MG63 (cell line): ENCODE measurements at regions not wholly inside any gene's neighbourhood (a gene's known extent, or its start where the extent isn't known, plus 50 kb on each side); places are given as distances from the start of the nearest gene placed in this dataset.

Experiments used
- DNase-seq: peaks from one replicate; pipeline ENCODE4 v3.0.0-alpha.2; 2020
- H3K27me3 ChIP-seq: fragments of 250-450 bp; sonication (Bioruptor Pico); 2 replicates; pipeline ENCODE4 v1.5.1; 2020; ENCODE audit warnings: mild to moderate bottlenecking, moderate library complexity
- H3K36me3 ChIP-seq: fragments of 250-450 bp; sonication (Bioruptor Pico); 2 replicates; pipeline ENCODE4 v1.5.1; 2020; ENCODE audit warnings: mild to moderate bottlenecking, moderate library complexity
- H3K4me3 ChIP-seq: fragments of 250-450 bp; sonication (Bioruptor Pico); 2 replicates; pipeline ENCODE4 v1.5.1; 2020; ENCODE audit warnings: mild to moderate bottlenecking, moderate library complexity
- H3K9me3 ChIP-seq: fragments of 250-450 bp; sonication (Bioruptor Pico); 2 replicates; pipeline ENCODE4 v1.5.1; 2020; ENCODE audit warnings: mild to moderate bottlenecking, moderate library complexity

DNA sequence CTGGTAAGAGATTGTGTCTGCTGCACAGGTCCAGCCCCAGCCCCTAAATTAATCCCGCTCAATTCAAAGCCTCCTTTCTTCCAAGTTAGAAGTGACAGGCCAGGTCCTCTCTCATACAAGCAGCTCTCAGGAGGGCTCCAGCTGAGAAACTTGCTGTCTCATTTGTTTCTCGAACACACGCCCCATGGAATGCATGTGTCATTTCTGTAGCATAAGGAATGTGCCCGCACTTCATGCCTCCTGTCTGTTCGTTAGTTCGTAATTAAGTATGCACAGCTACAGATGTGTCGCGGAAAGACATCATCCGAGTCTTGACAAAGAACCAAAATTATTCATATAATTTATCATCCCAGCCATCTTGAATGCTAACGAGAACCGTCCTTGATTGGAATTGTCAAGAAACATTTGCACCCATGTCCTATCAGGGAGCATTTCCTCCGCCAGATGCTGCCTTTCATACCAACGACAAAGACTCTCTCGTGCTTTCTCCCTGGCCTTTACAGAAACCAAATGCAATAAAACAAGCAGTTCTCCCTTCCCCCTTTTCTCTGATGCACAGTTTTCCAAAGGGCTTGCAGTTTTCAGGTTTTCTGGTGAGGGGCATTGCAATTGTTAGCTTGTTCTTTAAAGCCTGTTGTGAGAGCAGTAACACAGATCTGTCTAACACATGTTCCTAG is 133.5 kb downstream of the UQCRFS1 start:
- peaks cover 17% of the 10 kb centered on the region for H3K27me3 ChIP-seq
- H3K36me3 ChIP-seq: no peaks in the 10 kb centered on the region
- no peak overlapping the region for H3K4me3 ChIP-seq
- H3K9me3 ChIP-seq: no peaks in the 10 kb centered on the region
- no peak for DNase-seq

GRCh38 chr19:29076963-29077362 is 136.0 kb downstream of the UQCRFS1 start:
- DNase-seq: no peak
- no peaks in the 10 kb centered on the region for H3K36me3 ChIP-seq
- H3K9me3 ChIP-seq: no peaks in the 10 kb centered on the region

GRCh38 chr19:29076161-29076560 is 136.8 kb downstream of the UQCRFS1 start:
- Histone ChIP-seq H3K27me3 (peaks cover 8% of the 10 kb centered on the region), H3K9me3 (no peaks in the 10 kb centered on the region), H3K36me3 (no peaks in the 10 kb centered on the region), H3K4me3 (no peak overlapping the region)
- no peak for DNase-seq

More at GRCh38 chr19:29076963-29077362, 136.0 kb downstream of the UQCRFS1 start:
- H3K4me3 ChIP-seq: no peak overlapping the region
- H3K27me3 ChIP-seq: peaks cover 8% of the 10 kb centered on the region

GRCh38 chr19:29075149-29075548 is 137.8 kb downstream of the UQCRFS1 start:
- Histone ChIP-seq H3K36me3 (no peaks in the 10 kb centered on the region), H3K4me3 (no peak overlapping the region), H3K9me3 (no peaks in the 10 kb centered on the region), H3K27me3 (peaks cover 6% of the 10 kb centered on the region)
- no peak for DNase-seq

DNA sequence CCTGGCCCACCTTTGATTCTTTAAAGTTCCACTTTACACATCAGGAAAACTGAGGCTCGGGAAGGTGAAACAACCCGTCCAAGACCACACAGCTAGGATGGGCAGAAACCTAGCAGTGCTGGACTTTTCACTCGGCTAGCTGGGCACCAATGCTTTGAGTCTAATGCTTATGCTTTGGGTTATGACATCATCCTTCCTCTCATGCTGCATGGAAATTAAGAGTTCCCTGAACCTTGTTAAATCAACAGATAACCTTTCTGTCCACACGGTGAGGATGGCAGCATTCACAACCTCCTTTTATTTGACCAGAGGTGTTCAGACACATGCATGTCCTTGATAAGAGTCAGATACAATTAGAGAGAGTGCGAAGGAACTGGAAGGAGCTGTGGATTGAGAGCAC is 138.4 kb downstream of the UQCRFS1 start:
- Histone ChIP-seq H3K9me3 (no peaks in the 10 kb centered on the region), H3K36me3 (no peaks in the 10 kb centered on the region), H3K4me3 (no peak overlapping the region), H3K27me3 (peaks cover 3% of the 10 kb centered on the region; the same call in 1 of the 2 replicates)
- DNase-seq: no peak

- Histone ChIP-seq H3K4me3 (no peak overlapping the region), H3K9me3 (no peaks in the 10 kb centered on the region), H3K27me3 (0 out of 2 replicates have a peak, but pooled peaks cover 3% of the 10 kb centered on the region), H3K36me3 (no peaks in the 10 kb centered on the region)
- no peak for DNase-seq
Observed at GRCh38 chr19:29067831-29068230, 145.1 kb downstream of the UQCRFS1 start.

GRCh38 chr19:29062475-29063435 is 150.2 kb downstream of the UQCRFS1 start:
- H3K4me3 ChIP-seq: no peak overlapping the region
- DNase-seq: no peak
- no peaks in the 10 kb centered on the region for H3K36me3 ChIP-seq
- H3K27me3 ChIP-seq: no peaks in the 10 kb centered on the region
- no peaks in the 10 kb centered on the region for H3K9me3 ChIP-seq

DNA sequence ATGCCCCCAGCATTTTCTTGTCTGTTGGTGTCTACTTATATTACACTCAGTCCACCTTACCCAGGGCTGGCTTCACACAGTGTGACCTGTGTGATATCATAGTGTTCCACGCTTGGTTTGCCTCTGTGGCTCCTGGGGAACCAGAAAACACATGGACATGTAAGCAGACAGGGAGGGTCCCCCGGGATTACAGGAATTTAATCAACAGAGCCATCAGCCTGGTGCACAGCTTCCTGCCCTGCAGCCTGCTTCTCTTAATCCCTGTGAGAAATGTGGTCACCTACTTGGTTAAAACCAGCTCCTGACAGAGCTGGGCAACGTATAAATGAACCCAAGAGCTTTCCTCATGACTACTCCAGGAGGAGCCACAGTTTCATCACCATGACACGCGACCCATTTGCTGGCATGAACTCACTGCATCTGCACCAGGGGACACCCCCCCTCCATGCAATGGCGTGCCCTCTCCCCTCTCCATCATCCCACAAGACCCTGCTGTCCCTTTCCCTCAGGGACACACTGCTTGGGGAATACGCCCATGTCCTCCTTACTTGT is 152.1 kb downstream of the UQCRFS1 start:
- Histone ChIP-seq H3K4me3 (no peak overlapping the region), H3K36me3 (no peaks in the 10 kb centered on the region), H3K9me3 (no peaks in the 10 kb centered on the region), H3K27me3 (no peaks in the 10 kb centered on the region)
- no peak for DNase-seq

DNA sequence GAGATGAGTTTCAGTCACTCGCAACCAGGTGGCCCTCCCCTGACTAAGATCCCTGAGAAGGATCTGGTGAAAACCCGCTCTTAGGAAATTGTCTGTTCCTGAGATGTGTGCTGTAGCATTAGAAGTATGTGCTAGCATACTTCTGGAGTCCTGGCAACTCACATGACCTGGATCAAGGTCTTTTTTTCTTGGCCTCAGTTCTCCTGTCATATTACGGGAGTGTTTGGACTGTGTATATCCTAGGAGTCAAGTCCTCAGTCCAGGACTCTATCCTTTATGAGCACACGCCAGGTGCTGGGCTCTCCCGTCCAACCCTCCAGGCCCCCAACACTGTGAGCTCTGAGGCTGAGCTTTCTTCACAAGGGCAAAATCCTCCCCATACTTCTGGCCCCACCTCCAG is 156.4 kb downstream of the UQCRFS1 start:
- no peaks in the 10 kb centered on the region for H3K27me3 ChIP-seq
- no peaks in the 10 kb centered on the region for H3K36me3 ChIP-seq
- no peak overlapping the region for H3K4me3 ChIP-seq
- no peak for DNase-seq
- no peaks in the 10 kb centered on the region for H3K9me3 ChIP-seq

DNA sequence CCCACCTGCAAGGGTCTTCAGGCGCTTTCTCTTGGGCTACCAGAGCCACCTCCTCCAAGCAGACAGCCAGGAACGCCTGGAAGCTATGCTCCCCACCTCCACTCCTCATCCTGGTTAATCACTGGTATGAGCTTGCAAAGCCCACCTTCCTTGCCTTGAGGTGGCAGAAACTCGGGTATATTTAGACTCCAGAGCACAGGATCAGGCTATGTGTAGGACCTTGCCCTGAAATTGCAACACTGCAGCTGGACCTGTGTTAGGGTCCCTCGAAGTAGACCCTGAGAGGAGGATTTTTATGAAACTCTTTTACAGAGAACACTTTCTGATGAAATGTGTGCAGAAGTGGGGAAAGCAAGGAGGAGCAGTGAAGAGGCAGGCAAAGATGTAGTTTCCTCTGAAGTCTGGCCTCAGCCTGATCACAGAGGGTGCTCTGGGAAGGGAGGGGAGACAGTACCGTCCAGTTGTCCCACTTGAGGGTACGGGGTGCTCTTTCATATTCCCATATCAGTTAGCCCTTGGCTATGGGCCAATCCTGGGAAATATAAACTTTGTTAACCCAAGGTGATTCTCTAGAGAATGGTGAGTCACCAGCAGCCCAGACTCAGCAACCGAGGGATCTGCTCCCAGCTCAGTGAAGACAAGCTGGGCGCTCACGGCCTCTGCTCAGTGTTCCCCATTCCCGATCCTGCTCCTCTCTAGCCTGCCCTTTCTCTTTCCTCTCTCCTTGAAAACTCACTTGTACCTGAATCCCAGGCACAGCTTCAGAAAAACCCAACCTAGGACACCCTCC is 157.9 kb downstream of the UQCRFS1 start:
- DNase-seq: no peak
- no peaks in the 10 kb centered on the region for H3K9me3 ChIP-seq
- H3K36me3 ChIP-seq: no peaks in the 10 kb centered on the region
- no peak overlapping the region for H3K4me3 ChIP-seq
- no peaks in the 10 kb centered on the region for H3K27me3 ChIP-seq

DNA sequence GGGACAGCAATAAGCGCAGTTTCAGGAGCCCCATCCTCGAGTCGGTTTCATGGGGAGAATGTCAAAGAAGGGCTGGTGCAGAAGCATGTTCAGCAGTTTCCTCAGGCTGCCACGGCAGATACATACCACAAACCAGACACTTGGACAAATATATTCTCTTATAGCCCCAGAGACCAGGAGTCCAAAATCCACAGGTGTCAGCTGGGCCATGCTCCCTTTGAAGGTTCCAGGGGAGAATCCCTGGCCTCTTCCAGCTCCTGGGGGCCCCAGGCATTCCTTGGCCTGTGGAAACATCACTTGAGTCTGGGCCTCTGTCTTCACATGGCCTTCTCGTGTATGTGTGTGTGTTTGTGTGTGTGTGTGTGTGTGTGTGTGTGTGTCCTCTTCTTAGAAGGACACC is 164.1 kb downstream of the UQCRFS1 start:
- Histone ChIP-seq H3K27me3 (no peaks in the 10 kb centered on the region), H3K36me3 (no peaks in the 10 kb centered on the region), H3K4me3 (no peak overlapping the region), H3K9me3 (no peaks in the 10 kb centered on the region)
- DNase-seq: no peak

DNA sequence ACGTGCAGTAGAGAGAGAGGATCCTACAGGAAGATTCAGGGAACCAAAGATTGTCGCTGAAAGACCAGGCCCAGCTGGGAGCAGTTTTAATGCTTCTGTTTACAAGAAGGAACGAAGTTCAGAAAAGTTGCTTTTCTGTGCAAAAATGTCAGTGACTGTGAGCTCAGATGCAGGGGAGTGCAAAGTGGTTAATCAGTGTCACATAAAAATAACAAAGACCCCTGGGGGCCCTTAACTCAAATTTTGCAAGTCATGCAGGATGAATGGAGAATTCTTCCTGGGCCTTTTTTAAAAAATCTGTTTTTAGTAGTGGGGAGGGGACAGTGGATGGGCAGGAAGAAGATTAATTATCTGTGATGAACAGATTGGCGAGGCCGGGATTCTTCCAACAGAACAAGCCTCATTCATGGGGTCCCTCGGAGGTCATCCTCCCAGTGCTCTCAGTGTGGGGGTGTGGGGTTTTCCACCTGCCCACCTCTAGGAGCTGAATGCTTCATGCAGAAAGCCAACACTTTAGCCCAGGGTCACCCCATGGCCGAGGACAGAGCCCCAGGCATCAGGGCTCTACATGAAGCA is 167.2 kb downstream of the UQCRFS1 start:
- no peaks in the 10 kb centered on the region for H3K36me3 ChIP-seq
- H3K4me3 ChIP-seq: no peak overlapping the region
- H3K27me3 ChIP-seq: no peaks in the 10 kb centered on the region
- DNase-seq: no peak
- no peaks in the 10 kb centered on the region for H3K9me3 ChIP-seq

GRCh38 chr19:29044037-29044436 is 168.9 kb downstream of the UQCRFS1 start:
- H3K36me3 ChIP-seq: no peaks in the 10 kb centered on the region
- H3K9me3 ChIP-seq: no peaks in the 10 kb centered on the region
- H3K27me3 ChIP-seq: no peaks in the 10 kb centered on the region
- no peak for DNase-seq
- H3K4me3 ChIP-seq: no peak overlapping the region

- Histone ChIP-seq H3K9me3 (no peaks in the 10 kb centered on the region), H3K4me3 (no peak overlapping the region), H3K27me3 (no peaks in the 10 kb centered on the region), H3K36me3 (no peaks in the 10 kb centered on the region)
- DNase-seq: no peak
Observed at GRCh38 chr19:29042450-29042849, 170.5 kb downstream of the UQCRFS1 start.

DNA sequence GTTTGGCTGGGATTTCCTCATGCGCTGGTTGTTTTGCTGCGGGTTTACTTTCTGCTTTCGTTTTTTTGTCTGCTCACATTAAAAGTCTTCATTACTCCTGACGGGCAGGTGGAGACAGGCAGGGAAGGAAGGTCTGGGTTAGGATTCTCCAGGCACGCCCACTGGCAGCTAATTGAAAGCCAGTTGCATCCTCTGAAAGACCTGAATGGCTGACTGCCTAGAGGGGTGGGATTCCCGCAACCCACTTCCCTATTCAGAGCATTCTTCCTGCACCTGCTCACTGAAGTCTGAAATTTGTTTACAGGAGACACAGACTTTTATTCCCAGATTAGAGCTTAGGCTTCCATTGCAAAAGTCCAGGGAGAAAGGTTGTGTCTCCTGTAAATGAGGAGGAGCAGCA is 172.0 kb downstream of the UQCRFS1 start:
- no peaks in the 10 kb centered on the region for H3K27me3 ChIP-seq
- no peaks in the 10 kb centered on the region for H3K36me3 ChIP-seq
- H3K9me3 ChIP-seq: no peaks in the 10 kb centered on the region
- no peak overlapping the region for H3K4me3 ChIP-seq
- no peak for DNase-seq

GRCh38 chr19:29040292-29040691 is 172.7 kb downstream of the UQCRFS1 start:
- no peak overlapping the region for H3K4me3 ChIP-seq
- no peaks in the 10 kb centered on the region for H3K9me3 ChIP-seq
- no peaks in the 10 kb centered on the region for H3K36me3 ChIP-seq
- H3K27me3 ChIP-seq: no peaks in the 10 kb centered on the region
- no peak for DNase-seq
